Hepatocyte (in vitro differentiated cells): ENCODE measurements at regions not wholly inside any gene's neighbourhood (a gene's known extent, or its start where the extent isn't known, plus 50 kb on each side); places are given as distances from the start of the nearest gene placed in this dataset.

ENCODE experiments used
- DNase-seq: peaks from one replicate; pipeline ENCODE4 v3.0.0-alpha.2; 2016; ENCODE audit warnings: low spot score
- H2AFZ ChIP-seq: fragments of 200-600 bp; sonication (generic); 2 replicates; pipeline ENCODE4 v1.6.0; 2016; ENCODE audit warnings: antibody characterized with exemption, mild to moderate bottlenecking
- H3K27ac ChIP-seq: fragments of 200-600 bp; sonication (generic); 2 replicates; pipeline ENCODE4 v1.5.1; 2016; ENCODE audit warnings: mild to moderate bottlenecking
- H3K27me3 ChIP-seq: fragments of 200-600 bp; sonication (generic); 2 replicates; pipeline ENCODE4 v1.6.1; 2016
- H3K36me3 ChIP-seq: fragments of 200-600 bp; sonication (generic); replicated peaks from 2 replicates; pipeline ENCODE4 v1.5.1; 2016; ENCODE audit warnings: low read depth; ENCODE audit not compliant: insufficient read depth
- H3K4me1 ChIP-seq: fragments of 200-600 bp; sonication (generic); 2 replicates; pipeline ENCODE4 v1.5.1; 2016; ENCODE audit warnings: mild to moderate bottlenecking, moderate library complexity; ENCODE audit not compliant: insufficient read depth
- H3K4me2 ChIP-seq: fragments of 200-600 bp; sonication (generic); 2 replicates; pipeline ENCODE4 v1.6.0; 2016
- H3K4me3 ChIP-seq: fragments of 200-600 bp; sonication (generic); 2 replicates; pipeline ENCODE4 v1.5.1; 2016; ENCODE audit warnings: mild to moderate bottlenecking
- H3K79me2 ChIP-seq: fragments of 200-600 bp; sonication (generic); 2 replicates; pipeline ENCODE4 v1.6.0; 2017; ENCODE audit warnings: mild to moderate bottlenecking
- H3K9me2 ChIP-seq: fragments of 200-600 bp; sonication (generic); replicated peaks from 2 replicates; pipeline ENCODE4 v1.6.0; 2017; ENCODE audit warnings: mild to moderate bottlenecking; ENCODE audit not compliant: insufficient read depth
- H3K9me3 ChIP-seq: fragments of 200-600 bp; sonication (generic); 2 replicates; pipeline ENCODE4 v1.5.1; 2016; ENCODE audit warnings: low read depth, mild to moderate bottlenecking
- H4K20me1 ChIP-seq: fragments of 200-600 bp; sonication (generic); 2 replicates; pipeline ENCODE4 v1.6.0; 2016; ENCODE audit warnings: mild to moderate bottlenecking; ENCODE audit not compliant: insufficient read depth, poor library complexity, severe bottlenecking
- EZH2 ChIP-seq: fragments of 200-600 bp; sonication (generic); IDR thresholded peaks from 2 replicates; pipeline ENCODE4 v1.6.1; 2016; ENCODE audit warnings: antibody characterized with exemption, mild to moderate bottlenecking, borderline replicate concordance
- EZH2phosphoT487 ChIP-seq: fragments of 200-600 bp; sonication (generic); IDR thresholded peaks from one replicate; pipeline ENCODE4 v1.6.1; 2018; ENCODE audit warnings: antibody characterized with exemption, mild to moderate bottlenecking, low read depth, moderate library complexity; ENCODE audit not compliant: unreplicated experiment, severe bottlenecking
- WGBS: methylation state at CpG from one replicate; pipeline ENCODE4 v1.1.6; 2016; ENCODE audit warnings: low lambda C conversion rate; ENCODE audit errors: missing lambda C conversion rate; 5-methylcytosine and 5-hydroxymethylcytosine counted together
- TF ChIP-seq, protein P1 (sequence below): fragments of 200-600 bp; sonication (generic); IDR thresholded peaks from 2 replicates; pipeline ENCODE4 v1.5.1; 2016; ENCODE audit warnings: antibody characterized with exemption, mild to moderate bottlenecking; ENCODE audit not compliant: poor library complexity

DNA sequence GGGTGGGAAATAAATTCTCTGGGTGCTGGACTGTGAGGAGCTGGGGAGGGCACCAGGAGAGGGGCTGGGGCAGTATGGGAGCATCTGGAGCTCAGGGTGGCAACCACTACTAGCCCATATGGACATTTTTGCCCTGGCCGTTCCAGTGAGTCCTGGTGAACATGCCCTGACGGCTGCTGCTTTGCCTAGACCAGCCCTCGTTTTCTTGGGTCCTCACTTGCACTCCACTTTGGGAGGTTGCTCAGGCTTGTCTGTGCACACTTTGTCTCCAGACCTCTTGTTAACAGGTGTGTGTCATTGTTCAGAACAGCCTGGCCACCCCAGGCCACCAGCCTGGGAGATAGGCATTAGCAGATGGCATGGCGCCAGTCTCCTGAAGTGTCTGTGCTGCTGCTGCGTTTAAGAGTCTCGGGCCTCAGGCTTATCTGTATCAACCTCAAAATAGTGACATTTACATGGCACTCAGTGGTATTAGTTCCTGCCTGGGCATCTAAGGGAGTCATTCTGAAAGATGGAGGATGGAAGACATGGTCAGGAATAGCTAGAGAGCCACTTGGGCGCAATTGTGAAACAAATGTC, 190.5 kb downstream of the PTPRU start:
- no peak for TF ChIP-seq EZH2
- TF ChIP-seq, protein P1, sequence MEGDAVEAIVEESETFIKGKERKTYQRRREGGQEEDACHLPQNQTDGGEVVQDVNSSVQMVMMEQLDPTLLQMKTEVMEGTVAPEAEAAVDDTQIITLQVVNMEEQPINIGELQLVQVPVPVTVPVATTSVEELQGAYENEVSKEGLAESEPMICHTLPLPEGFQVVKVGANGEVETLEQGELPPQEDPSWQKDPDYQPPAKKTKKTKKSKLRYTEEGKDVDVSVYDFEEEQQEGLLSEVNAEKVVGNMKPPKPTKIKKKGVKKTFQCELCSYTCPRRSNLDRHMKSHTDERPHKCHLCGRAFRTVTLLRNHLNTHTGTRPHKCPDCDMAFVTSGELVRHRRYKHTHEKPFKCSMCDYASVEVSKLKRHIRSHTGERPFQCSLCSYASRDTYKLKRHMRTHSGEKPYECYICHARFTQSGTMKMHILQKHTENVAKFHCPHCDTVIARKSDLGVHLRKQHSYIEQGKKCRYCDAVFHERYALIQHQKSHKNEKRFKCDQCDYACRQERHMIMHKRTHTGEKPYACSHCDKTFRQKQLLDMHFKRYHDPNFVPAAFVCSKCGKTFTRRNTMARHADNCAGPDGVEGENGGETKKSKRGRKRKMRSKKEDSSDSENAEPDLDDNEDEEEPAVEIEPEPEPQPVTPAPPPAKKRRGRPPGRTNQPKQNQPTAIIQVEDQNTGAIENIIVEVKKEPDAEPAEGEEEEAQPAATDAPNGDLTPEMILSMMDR, result no peak
- TF ChIP-seq EZH2phosphoT487, result no peak
- H3K4me1 ChIP-seq, result no peaks in the 10 kb centered on the region
- 92% methylated on average over 7 of the region's 7 CpGs for WGBS
- no peak overlapping the region for H3K4me2 ChIP-seq
- H3K4me3 ChIP-seq, result no peak overlapping the region
- H3K36me3 ChIP-seq, result no peaks in the 10 kb centered on the region
- peaks cover 4% of the 10 kb centered on the region for H3K27me3 ChIP-seq
- no peaks in the 10 kb centered on the region for H3K9me3 ChIP-seq
- H3K79me2 ChIP-seq, result no peaks in the 10 kb centered on the region
- no peak for DNase-seq
- no peaks in the 10 kb centered on the region for H3K9me2 ChIP-seq
- no peaks in the 10 kb centered on the region for H4K20me1 ChIP-seq
- no peak overlapping the region for H2AFZ ChIP-seq
- H3K27ac ChIP-seq, result no peak overlapping the region

DNA sequence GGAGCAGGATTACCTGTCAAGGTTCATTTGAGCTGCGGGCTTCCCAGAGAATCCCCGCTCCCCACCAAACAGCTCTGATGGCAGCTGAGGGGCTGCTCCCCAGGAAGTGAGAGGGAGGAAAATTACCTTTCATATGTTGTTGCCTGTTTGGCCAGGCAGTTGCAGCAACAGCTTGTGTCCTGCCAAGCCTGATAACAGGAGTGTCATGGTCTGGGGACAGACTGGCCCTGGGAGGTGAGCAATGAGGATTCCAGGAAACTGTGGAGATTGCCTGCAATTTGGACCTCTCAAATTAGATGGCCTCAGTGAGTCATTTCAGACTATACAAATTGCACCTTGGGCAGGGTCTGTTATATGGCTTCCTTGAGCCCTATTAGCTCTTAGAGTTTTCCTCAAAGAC, 189.3 kb downstream of the PTPRU start:
- no peak overlapping the region for H3K4me2 ChIP-seq
- H3K4me1 ChIP-seq, result no peaks in the 10 kb centered on the region
- H3K4me3 ChIP-seq, result no peak overlapping the region
- H2AFZ ChIP-seq, result no peak overlapping the region
- H3K9me3 ChIP-seq, result no peaks in the 10 kb centered on the region
- H3K79me2 ChIP-seq, result no peaks in the 10 kb centered on the region
- WGBS, result 90% methylated on average over 2 of the region's 2 CpGs
- TF ChIP-seq EZH2phosphoT487 (no peak), EZH2 (no peak)
- TF ChIP-seq, protein P1, result no peak
- H3K27me3 ChIP-seq, result peaks cover 4% of the 10 kb centered on the region
- DNase-seq, result peak; percentile 28
- H3K9me2 ChIP-seq, result no peaks in the 10 kb centered on the region
- no peaks in the 10 kb centered on the region for H4K20me1 ChIP-seq
- H3K27ac ChIP-seq, result peak overlapping the region; percentile 54
- no peaks in the 10 kb centered on the region for H3K36me3 ChIP-seq

DNA sequence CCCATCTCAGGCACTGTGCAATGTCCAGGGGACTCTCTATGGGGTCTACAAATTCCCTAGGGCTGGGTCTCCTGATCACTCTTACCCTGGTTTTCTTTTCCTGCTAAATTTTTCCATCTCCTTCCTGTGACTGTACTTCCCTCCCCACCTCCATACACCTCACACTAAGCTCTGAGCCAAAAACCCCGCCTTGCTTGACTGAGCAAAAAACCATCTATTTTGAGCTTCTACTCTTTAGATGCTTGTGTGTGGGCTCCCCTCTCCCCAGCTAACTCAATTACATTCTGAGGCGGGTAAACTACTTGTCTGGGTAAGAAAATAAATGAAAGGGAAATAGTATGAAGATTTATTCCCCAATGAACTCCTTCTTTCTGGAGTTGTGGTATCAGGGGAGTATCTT, 187.9 kb downstream of the PTPRU start:
- Histone ChIP-seq H3K79me2 (no peaks in the 10 kb centered on the region), H3K9me2 (no peaks in the 10 kb centered on the region), H3K4me3 (no peak overlapping the region), H3K4me2 (no peak overlapping the region), H3K9me3 (no peaks in the 10 kb centered on the region), H3K27ac (no peak overlapping the region), H3K36me3 (no peaks in the 10 kb centered on the region), H3K4me1 (no peaks in the 10 kb centered on the region), H2AFZ (no peak overlapping the region), H3K27me3 (peaks cover 4% of the 10 kb centered on the region), H4K20me1 (no peaks in the 10 kb centered on the region)
- DNase-seq, result no peak
- TF ChIP-seq, protein P1, result no peak
- TF ChIP-seq EZH2 (no peak), EZH2phosphoT487 (no peak)
- 86% methylated on average over 2 of the region's 2 CpGs for WGBS

DNA sequence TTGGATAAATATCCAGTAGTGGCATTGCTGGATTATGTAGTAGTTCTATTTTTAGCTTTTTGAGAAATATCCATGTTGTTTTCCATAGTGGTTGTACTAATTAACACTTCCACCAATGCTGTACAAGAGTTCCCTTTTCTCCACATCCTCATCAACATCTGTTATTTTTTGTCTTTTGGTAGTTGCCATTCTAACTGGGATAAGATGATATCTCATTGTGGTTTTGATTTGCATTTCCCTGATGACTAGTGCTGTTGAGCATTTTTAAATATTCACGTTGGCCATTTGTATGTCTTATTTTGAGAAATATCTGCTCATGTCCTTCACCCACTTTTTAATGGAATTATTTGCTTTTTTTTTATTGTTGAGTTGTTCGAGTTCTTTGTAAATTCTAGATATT, 183.9 kb downstream of the PTPRU start:
- no peak overlapping the region for H3K27ac ChIP-seq
- no peaks in the 10 kb centered on the region for H3K79me2 ChIP-seq
- no peak for DNase-seq
- no peak overlapping the region for H3K4me3 ChIP-seq
- 83% methylated on average over 2 of the region's 2 CpGs for WGBS
- peaks cover 4% of the 10 kb centered on the region for H3K27me3 ChIP-seq
- no peak for TF ChIP-seq EZH2phosphoT487
- H3K9me3 ChIP-seq, result no peaks in the 10 kb centered on the region
- H3K9me2 ChIP-seq, result no peaks in the 10 kb centered on the region
- H2AFZ ChIP-seq, result no peak overlapping the region
- H3K4me1 ChIP-seq, result no peaks in the 10 kb centered on the region
- H3K36me3 ChIP-seq, result no peaks in the 10 kb centered on the region
- no peak overlapping the region for H3K4me2 ChIP-seq
- no peaks in the 10 kb centered on the region for H4K20me1 ChIP-seq
